HG02798 (cell line): ENCODE measurements at regions not wholly inside any gene's neighbourhood (a gene's known extent, or its start where the extent isn't known, plus 50 kb on each side); places are given as distances from the start of the nearest gene placed in this dataset.

Experiments used
- ATAC-seq: cut with Tn5 transposase; IDR thresholded peaks from one replicate; pipeline ENCODE4 v1.9.1; 2021; ENCODE audit warnings: mild to moderate bottlenecking; ENCODE audit not compliant: unreplicated experiment, poor library complexity

DNA sequence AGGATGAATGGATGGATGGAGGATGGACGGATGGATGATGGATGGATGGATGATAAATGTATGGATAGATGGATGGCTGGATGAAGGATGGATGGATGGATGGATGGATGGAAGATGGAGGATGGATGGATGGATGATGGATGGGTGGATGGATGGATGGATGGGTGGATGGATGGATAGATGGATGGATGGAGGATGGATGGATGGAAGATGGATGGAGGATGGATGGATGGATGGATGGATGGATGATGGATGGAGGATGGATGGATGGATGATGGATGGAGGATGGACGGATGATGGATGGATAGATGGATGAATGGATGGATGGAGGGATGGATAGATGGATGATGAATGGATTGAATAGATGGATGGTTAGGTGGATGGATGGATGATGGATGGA is 210.6 kb upstream of the IGF1R start:
- ATAC-seq = no peak

DNA sequence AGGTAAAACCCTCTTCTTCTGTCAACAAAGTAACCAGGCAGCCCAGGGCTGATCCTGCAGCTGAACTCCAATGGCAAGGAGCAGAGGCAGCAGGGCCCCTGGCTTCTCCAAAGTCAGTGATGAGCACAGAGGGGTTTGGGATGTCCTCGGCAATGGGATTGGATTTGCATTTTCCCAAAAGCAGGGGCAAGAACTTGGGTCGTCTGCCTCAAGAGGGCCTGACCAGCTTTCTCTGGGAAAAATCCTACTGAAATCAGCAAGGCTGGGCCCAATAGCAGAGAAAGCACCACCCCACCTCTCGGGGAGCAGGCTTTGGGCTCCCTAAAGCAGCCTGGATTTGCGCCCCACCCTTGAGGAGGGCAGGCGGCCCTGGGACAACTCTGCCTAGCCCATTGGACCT is 210.0 kb upstream of the IGF1R start:
- ATAC-seq = no peak

DNA sequence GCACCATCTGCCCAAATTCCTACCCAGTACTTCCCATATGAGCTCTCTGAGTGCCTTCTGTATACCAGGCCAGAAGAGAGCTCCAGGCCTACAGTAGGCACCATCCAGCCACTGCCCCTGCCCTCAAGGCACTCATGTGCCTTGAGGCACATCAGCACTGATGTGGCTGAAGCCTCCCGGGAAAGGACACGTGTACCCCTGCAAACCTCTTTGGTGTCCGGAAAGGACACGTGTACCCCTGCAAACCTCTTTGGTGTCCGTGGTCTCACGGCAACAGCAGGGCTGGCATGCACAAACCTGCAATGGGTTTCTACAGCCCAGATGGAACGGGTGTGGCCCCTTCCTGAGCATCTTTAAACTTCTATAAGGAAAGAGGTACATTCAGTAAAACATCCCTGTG is 209.4 kb upstream of the IGF1R start:
- no peak for ATAC-seq

DNA sequence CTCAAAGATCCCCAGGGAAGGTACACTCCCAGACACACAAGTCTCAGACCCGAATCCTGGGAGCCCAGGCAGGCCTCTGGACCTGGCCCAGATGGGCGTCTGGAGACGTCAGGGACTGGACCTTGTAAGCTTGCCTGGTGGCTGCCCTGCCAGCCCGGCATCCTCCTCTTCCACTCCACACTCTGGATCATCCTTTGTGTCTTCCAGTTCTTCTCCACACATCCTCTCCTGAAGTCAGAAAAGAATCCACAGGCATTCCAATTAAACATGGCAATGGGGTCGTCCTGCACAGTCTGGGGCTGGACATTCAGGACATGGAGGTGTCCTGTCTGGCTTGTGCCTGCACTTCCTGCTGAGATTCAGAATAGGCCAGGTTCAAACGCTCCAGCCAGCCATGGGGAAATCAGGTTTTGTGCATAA is 208.8 kb upstream of the IGF1R start:
- no peak for ATAC-seq

DNA sequence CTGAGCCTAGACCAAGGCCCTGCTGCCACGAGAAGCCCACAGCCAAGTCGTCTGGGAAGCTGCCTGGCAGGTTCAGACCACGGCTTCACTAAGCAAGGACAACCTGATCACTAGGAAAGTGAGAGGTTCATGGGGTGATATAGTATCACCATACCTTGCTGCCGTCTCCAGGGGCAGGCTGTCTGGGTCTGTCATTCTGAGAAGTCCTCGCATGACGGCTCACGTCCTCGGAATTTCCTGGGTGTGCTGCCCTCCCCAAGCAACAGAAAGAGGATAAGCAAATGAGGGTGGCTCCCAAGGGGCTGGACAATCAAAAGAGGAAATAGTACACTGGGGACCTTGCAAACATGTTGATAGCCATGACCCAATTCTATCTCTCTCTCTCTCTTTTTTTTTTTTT is 207.4 kb upstream of the IGF1R start:
- peak; percentile 34 for ATAC-seq

DNA sequence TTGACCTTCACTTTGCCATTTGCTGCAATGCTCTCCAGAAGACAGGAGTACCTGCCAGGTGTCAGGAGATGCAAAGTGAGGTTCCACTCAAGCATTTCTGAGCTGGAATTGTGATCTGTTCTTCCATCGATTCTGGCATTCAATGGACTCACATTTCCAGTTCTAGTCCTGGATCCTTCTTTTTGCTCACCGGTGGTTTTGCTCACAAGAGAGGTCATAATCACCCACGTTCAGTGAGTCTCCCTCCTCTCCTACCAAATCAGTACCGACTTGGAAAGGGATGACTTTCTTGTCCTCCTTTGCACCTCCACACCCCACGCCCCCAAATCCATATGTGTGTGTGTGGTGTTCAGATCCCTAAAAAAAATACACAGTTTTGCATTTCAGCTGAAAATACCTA is 206.7 kb upstream of the IGF1R start:
- no peak for ATAC-seq

DNA sequence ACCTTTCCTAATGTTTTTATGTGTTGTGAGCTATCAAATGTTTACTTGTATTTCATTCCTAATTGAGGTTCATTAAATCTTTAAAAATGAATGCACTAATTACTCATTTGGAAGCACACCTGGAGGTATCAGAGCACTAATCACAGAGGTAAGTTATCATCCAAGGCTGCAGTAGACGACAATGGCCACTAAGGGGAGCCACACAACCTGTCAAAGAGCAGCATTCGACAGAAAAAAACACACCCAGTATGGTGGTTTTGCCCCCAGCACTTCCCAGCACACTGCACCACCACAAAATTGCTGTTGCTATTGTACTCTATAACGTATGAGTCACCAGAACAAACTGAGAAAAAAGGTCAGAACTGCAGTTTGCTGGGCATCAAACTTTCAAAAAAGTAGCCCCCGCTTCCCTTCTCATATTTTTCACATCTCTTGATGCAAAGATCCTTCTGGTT is 205.9 kb upstream of the IGF1R start:
- peak; percentile 76 for ATAC-seq

DNA sequence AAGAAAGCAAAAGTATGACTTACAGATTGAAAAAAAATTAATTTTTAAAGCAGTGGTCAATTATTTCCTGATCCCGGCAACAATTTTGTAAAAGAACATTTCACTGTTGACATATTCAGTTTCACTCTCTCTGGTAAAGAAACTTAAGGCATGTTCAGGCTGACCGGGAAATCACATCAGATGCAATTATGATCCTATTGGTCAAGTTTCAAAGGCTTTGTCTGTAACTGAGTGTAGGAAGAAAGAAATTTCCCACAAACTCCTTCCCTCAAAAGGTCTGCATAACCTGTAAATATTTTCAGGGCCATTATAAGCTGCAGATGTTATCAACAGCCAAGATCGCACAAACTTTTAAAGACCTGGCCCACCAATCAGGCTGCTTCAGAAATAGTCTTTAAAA is 205.4 kb upstream of the IGF1R start:
- ATAC-seq = no peak

DNA sequence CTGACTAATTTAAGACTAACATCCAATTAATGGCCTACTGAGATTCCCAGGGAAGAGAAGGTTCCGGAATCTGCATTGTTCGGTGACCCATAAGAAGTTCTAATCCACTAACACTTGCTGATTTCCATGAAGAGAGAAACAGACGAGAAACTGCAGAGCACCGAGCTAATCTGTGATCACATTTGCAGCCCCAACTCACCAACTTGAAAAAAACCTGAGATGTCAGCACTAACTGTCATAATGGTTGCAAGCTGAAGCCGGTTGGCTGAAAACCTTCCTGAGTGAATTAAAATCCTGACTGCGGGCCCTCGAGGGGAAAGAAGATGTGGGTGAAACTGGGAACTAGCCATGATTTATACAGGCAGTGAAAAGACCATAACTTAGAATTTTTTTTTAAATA is 204.8 kb upstream of the IGF1R start:
- no peak for ATAC-seq

DNA sequence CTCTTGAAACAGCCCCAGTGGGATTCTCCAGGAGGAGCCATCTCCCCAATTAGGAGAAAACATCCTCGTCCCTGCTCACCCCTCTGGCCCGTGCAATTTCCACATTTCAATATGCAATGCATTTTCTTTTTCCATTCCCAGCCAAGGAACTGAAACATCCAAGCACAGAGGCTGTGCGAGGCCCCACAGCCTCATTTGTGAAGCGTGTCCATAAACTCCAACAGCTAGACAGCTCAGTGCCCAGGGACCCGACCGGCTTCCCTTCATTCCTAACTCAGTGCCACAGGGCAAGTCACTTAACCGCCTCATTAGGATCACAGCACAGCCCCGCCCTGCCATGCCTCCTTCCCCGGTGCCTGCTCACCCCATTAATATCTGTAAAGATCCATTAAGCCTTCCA is 204.2 kb upstream of the IGF1R start:
- ATAC-seq = no peak

DNA sequence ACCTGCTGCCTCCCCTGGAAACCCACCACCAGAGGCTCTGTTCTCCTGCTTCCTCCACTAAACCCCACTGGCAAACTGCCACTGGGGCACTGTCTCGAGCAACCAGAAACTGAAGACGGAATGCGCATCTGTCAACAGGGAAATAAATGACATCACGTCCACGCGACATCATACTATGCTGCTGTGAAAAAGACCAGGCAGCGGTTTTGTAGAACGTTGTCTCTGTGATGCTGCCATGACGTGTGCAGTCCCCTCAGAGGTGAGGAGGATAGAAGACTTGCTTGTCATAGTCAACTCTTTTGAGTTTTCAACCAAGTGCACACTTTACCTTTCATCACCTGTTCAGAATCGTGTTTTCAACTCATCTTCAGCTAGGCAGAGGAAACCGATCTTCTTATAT is 203.0 kb upstream of the IGF1R start:
- ATAC-seq = no peak

DNA sequence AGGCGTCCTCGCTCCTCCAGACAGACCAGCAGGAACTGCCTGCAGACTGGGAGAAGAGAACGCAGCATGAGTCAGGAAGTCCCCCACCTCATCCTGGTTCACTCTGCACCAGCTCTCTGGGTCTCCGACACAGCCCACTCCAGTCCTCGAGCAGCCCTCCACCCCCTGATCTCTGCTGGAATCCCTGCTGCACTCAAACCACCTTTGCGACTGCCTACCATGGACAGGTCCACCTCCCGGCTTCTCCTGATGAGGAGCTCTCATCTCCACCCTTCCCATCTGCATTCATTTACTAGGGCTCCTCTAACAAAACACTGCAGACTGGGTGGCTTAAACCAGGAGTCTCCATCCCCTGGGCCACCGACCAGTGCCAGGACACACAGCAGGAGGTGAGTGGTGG is 202.3 kb upstream of the IGF1R start:
- ATAC-seq = no peak

DNA sequence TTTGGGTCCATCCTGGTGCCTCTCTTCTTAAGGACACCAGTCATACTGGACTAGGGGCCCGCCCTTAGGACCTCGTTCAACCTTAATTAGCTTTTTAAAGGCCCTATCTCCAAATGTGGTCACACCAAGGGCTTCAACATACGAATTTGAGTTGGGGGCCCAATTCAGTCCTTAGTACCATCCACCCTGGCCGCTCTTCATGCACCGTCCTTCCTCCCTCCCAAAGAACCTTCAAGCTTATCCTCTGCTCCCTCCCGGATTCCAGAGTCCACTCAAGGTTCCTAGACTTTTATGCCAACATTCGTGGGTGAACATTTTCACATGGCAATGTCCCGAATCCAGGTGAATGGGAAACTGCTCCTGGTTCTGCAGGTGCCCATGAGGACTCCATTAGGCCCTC is 201.3 kb upstream of the IGF1R start:
- ATAC-seq = no peak

DNA sequence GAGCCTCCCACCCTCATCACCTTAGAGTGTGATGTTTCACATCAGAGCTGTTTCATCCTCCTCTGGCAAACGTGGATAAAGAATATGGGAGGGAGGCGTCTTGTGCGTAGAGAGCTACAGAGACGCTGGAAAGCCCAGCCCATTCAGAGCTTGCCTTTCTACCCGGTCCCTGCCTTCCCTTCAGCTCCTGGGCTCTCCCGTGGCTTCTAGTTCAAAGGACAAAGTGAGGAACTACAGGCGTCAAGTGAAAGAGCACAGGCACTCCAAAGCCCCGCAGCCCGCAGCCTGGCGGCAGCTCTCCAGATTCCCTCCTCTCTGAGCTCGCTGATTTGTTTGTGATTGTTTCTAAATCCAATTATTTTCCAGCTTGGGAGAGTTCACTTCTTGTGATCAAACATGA is 197.1 kb upstream of the IGF1R start:
- no peak for ATAC-seq

DNA sequence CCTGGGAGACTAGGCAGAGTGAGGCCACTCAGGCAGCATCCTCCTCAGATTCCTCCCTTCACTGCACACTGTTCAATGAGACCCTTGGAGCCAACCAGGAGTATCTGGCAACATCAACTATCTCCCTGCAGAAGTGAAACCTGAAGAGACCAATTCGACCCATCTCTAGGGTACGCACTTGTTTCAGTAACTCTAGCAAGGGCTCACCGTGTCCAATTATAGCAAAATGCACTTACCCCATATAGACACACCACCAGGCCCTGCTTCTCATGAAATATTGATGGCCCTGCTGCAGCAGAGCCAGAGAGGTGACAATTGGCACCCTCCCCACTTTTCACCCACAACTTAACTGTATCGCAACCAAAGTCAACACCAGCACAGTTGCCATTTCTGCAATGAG is 196.1 kb upstream of the IGF1R start:
- ATAC-seq = no peak

DNA sequence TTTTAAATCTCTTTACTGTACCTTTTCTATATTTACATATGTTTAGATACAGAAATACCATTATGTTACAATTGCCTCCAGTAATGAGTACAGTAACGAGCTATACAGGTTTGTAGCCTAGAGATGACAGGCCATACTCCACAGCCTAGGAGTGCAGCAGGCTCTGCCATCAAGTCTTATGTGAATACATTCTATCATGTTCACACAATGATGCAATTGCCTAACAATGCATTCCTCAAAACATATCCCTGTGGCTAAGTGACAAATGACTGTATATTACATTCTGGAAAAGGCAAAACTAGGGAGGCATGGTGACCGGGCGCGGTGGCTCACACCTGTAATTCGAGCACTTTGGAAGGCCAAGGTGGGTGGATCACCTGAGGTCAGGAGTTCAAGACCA is 192.4 kb upstream of the IGF1R start:
- no peak for ATAC-seq

DNA sequence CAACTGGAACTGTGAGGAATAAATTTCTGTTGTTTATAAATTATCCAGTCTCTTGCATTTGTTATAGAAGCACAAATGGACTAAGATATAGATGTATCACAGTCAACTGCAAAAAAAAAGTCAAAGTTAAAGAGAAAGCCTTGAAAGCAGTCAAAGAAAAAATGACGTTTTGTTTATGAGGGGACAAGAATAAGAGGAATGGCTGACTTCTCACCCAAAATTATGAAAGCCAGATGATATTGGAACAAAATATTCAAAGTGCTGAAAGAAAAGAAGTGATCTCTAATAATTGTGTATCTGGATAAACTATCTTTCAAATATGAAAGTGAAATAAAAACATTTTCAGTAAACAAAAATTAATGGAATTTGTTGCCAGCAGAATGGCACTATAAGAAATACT is 171.8 kb upstream of the IGF1R start:
- ATAC-seq = no peak

DNA sequence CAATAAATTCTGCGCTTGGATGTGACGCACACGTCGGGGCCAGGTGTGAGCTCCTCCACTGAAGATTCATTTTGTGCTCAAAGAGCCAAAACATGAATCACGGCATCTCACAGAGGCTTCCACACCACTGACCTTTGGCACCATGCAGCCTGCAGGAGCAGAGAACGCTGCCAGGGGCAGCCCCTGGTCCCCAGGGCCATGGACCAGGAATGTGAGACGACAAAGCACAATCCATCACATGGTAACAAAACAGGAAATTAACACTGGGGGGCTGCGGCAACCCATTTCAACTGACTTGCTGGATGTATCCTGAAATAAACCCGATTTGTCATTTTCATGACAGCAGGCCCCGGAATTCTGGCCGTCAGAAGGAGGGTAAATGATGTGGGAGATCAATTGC is 167.5 kb upstream of the IGF1R start:
- no peak for ATAC-seq

DNA sequence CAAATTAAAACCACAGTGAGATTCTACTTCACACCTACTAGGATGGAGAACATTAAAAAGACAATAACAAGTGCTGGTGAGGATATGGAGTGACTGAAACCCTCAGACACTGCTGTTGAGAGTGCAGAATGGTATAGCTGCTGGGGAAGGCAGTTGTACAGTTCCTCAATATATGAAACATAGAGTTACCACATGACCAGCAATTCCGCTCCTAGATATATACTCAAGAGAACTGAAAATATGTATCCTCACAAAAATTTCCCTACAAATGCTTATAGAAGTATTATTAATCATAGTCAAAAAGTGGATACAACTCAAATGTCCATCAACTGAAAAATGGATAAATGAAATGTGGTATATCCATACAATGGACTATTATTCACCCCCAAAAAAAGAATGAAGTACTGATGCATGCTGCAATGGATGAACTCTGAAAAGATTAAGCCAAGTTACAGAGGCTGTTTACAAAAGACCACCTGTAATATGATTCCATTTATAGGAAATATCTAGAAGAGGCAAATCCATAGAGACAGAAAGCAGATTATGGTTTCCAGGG is 164.7 kb upstream of the IGF1R start:
- ATAC-seq = no peak

DNA sequence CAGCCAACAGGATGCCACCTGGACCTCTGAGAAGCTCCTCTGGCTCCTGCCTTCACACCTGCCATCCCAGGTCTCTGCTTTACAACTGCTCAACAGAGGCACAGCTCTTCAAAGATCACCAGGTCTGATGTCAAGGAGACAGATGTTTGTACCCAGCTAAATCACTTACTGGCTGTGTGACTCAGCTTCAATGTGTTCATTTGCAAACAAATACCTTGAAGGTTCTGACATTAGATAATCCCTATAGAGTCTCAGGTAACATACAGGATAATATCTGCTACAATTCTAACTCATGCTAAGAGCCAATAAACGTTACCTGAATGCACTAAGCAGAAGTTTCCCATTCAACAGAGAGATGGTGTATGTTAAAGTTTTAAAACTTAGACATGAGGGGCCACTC is 163.4 kb upstream of the IGF1R start:
- no peak for ATAC-seq

DNA sequence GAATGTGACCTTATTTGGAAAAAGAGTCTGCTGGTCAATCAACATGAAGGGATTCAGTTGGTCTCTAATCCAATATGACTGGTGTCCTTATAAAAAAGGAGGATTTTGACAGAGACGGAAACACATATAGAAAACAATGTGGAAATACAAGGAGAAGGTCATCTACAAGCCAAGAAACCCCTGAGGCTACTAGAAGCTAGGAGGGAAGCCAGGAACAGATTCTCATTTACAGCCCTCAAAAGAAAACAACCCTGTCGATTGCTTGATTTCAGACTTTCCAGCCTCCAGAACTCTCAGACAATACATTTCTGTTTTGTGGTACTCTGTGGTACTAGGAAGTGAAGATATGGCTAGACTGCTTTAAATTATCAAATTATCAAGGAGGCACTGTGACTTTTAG is 162.9 kb upstream of the IGF1R start:
- ATAC-seq = no peak

DNA sequence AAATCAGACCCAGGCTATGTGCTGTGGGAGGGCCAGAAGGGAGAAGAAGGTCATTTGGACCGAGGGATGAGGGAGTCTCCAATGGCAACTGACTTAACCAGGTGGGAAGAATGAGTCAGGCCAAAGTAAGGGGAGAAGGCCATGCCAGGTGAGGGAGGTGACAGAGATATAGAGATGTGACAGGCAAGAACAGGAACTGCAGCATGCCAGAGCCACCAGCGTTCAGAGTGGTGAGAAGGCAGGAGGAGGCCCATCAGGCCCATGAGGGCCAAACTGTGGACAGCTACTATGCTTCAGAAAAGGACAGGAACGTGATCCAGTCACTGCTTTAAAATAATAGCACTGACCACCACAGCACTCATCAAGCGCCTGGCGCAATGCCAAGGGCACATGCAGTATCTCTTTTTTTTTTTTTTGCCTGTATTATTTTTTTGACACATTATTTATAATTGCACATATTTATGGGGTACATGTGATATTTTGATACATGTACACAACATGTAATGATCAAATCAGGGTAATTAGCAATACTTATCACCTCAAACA is 154.3 kb upstream of the IGF1R start:
- no peak for ATAC-seq

DNA sequence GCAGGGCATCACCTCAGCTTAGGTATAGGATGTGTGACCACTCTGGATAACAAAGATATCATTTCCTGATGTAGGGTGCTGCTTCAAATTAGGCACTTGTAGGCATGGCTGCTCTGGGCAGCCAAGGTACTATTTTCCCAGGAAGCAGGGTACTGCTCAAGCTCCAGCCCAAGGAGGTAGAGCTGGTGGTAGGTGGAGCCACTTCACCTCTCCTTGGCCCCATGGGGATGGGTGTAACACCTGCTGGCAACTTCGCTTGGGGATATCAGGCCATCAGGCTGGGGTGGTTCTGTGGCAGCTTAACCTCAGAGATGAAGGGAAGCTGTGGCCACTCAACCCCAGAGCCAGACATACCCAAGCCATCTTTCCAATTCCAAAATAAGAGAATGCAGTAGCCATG is 147.1 kb upstream of the IGF1R start:
- ATAC-seq = no peak
